Fibroblast of lung (primary cell): ENCODE measurements at regions not wholly inside any gene's neighbourhood (a gene's known extent, or its start where the extent isn't known, plus 50 kb on each side); places are given as distances from the start of the nearest gene placed in this dataset.

Source experiments
- DNase-seq, 2 donors: peaks; one replicate each; pipeline versions ENCODE4 v3.0.0 to v3.0.0-alpha.2; 2010; ENCODE audit warnings: low read depth in 2 of 2
- H2AFZ ChIP-seq: 2 replicates; pipeline ENCODE4 v1.5.1; 2012; ENCODE audit warnings: low read length, control low read depth, inconsistent platforms
- H3K27ac ChIP-seq: 2 replicates; pipeline ENCODE4 v1.5.1; 2011; ENCODE audit warnings: low read length, control low read depth; ENCODE audit not compliant: insufficient read depth
- H3K27me3 ChIP-seq: 2 replicates; pipeline ENCODE4 v1.5.1; 2011; ENCODE audit warnings: mild to moderate bottlenecking, low read length; ENCODE audit not compliant: control insufficient read depth, insufficient read depth
- H3K36me3 ChIP-seq: 2 replicates; pipeline ENCODE4 v1.5.1; 2011; ENCODE audit warnings: low read length; ENCODE audit not compliant: control insufficient read depth, insufficient read depth
- H3K4me1 ChIP-seq: 2 replicates; pipeline ENCODE4 v1.5.1; 2011; ENCODE audit warnings: low read length; ENCODE audit not compliant: control insufficient read depth, insufficient read depth; ENCODE audit errors: extremely low read depth
- H3K4me2 ChIP-seq: 2 replicates; pipeline ENCODE4 v1.5.1; 2011; ENCODE audit warnings: low read length, control low read depth; ENCODE audit not compliant: insufficient read depth; ENCODE audit errors: extremely low read depth
- H3K4me3 ChIP-seq, 4 experiments: fragments of 200-600 bp in 1 of 4; sonication (generic) in 1 of 4; replicated peaks in 1 of 4; 2 replicates each; pipeline ENCODE4 v1.5.1; 2011 to 2016; ENCODE audit warnings: low read length in 4 of 4, low read depth in 3 of 4, mild to moderate bottlenecking in 3 of 4, control low read depth in 2 of 4, inconsistent platforms in 1 of 4, mixed read lengths in 1 of 4; ENCODE audit not compliant: insufficient read depth in 1 of 4; ENCODE audit errors: control extremely low read depth in 1 of 4
- H3K79me2 ChIP-seq: 2 replicates; pipeline ENCODE4 v1.5.1; 2012; ENCODE audit warnings: mild to moderate bottlenecking, low read length, inconsistent platforms; ENCODE audit not compliant: control insufficient read depth, insufficient read depth
- H3K9ac ChIP-seq: 2 replicates; pipeline ENCODE4 v1.5.1; 2011; ENCODE audit warnings: mild to moderate bottlenecking, low read length, control low read depth; ENCODE audit not compliant: insufficient read depth
- H3K9me3 ChIP-seq: 2 replicates; pipeline ENCODE4 v1.5.1; 2012; ENCODE audit warnings: low read depth, low read length; ENCODE audit not compliant: control insufficient read depth, insufficient read depth
- H4K20me1 ChIP-seq: 2 replicates; pipeline ENCODE4 v1.5.1; 2011; ENCODE audit warnings: low read length; ENCODE audit not compliant: control insufficient read depth, insufficient read depth; ENCODE audit errors: extremely low read depth
- CTCF ChIP-seq, 2 donors: IDR thresholded peaks in 1 of 2; conservative IDR thresholded peaks in 1 of 2; 1 replicate in 1 of 2; 2 replicates in 1 of 2; pipeline ENCODE4 v1.5.1; 2011 to 2012; ENCODE audit warnings: low read length in 2 of 2, control low read depth in 1 of 2, inconsistent platforms in 1 of 2, low read depth in 1 of 2, mild to moderate bottlenecking in 1 of 2
- EZH2 ChIP-seq: IDR thresholded peaks from 2 replicates; pipeline ENCODE4 v1.5.1; 2012; ENCODE audit warnings: low read length, control low read depth, mild to moderate bottlenecking; ENCODE audit errors: missing control alignments

GRCh38 chr6:66689608-66690007, 982.6 kb upstream of the EYS start:
- Histone ChIP-seq H3K4me3 (no peak overlapping the region), H4K20me1 (no peaks in the 10 kb centered on the region), H2AFZ (no peak overlapping the region), H3K9me3 (no peaks in the 10 kb centered on the region), H3K27me3 (no peaks in the 10 kb centered on the region), H3K27ac (no peak overlapping the region), H3K9ac (no peak overlapping the region), H3K4me2 (no peak overlapping the region), H3K4me1 (no peaks in the 10 kb centered on the region), H3K79me2 (no peaks in the 10 kb centered on the region), H3K36me3 (no peaks in the 10 kb centered on the region)
- no peak for DNase-seq
- TF ChIP-seq CTCF (conservative IDR thresholded peaks at IDR 0.05 in 1 of 2, IDR thresholded peaks at IDR 0.05 in 1 of 2; ENCODE audit: low read depth in 1 of 2, low read length in 2 of 2) (no peak), EZH2 (no peak)

GRCh38 chr6:66687611-66688140, 980.6 kb upstream of the EYS start:
- Histone ChIP-seq H3K27me3 (no peaks in the 10 kb centered on the region), H3K4me2 (no peak overlapping the region), H3K79me2 (no peaks in the 10 kb centered on the region), H3K27ac (no peak overlapping the region), H3K4me1 (no peaks in the 10 kb centered on the region), H3K9me3 (no peaks in the 10 kb centered on the region), H3K9ac (no peak overlapping the region), H3K4me3 (no peak overlapping the region), H3K36me3 (no peaks in the 10 kb centered on the region), H4K20me1 (no peaks in the 10 kb centered on the region), H2AFZ (no peak overlapping the region)
- TF ChIP-seq CTCF (conservative IDR thresholded peaks at IDR 0.05 in 1 of 2, IDR thresholded peaks at IDR 0.05 in 1 of 2; ENCODE audit: low read depth in 1 of 2, low read length in 2 of 2) (no peak), EZH2 (no peak)
- no peak for DNase-seq

- Histone ChIP-seq H3K36me3 (no peaks in the 10 kb centered on the region), H3K27ac (no peak overlapping the region), H3K9ac (no peak overlapping the region), H3K27me3 (no peaks in the 10 kb centered on the region), H3K4me3 (no peak overlapping the region), H3K79me2 (no peaks in the 10 kb centered on the region), H2AFZ (no peak overlapping the region), H3K4me2 (no peak overlapping the region), H3K9me3 (no peaks in the 10 kb centered on the region), H4K20me1 (no peaks in the 10 kb centered on the region), H3K4me1 (no peaks in the 10 kb centered on the region)
- TF ChIP-seq CTCF (conservative IDR thresholded peaks at IDR 0.05 in 1 of 2, IDR thresholded peaks at IDR 0.05 in 1 of 2; ENCODE audit: low read depth in 1 of 2, low read length in 2 of 2) = no peak
- TF ChIP-seq EZH2 = no peak
- peak in 1 of 2 donors; percentile 13 for DNase-seq
Observed at GRCh38 chr6:66675906-66676305, 968.9 kb upstream of the EYS start.
